Endodermal cell (in vitro differentiated cells): ENCODE measurements at regions not wholly inside any gene's neighbourhood (a gene's known extent, or its start where the extent isn't known, plus 50 kb on each side); places are given as distances from the start of the nearest gene placed in this dataset.

ENCODE experiments used
- DNase-seq: peaks from one replicate; pipeline ENCODE4 v3.0.0-alpha.2; 2017
- H3K27ac ChIP-seq: 2 replicates; pipeline ENCODE4 v1.5.1; 2013; ENCODE audit warnings: mild to moderate bottlenecking, low read depth, low read length, moderate library complexity
- H3K27me3 ChIP-seq: 2 replicates; pipeline ENCODE4 v1.6.1; 2013; ENCODE audit warnings: mild to moderate bottlenecking, low read length, moderate library complexity; ENCODE audit not compliant: insufficient read depth, control insufficient read depth, poor library complexity, severe bottlenecking
- H3K36me3 ChIP-seq: 2 replicates; pipeline ENCODE4 v1.7.0; 2013; ENCODE audit warnings: mild to moderate bottlenecking, low read length, moderate library complexity; ENCODE audit not compliant: control insufficient read depth, insufficient read depth
- H3K4me1 ChIP-seq: one replicate; pipeline ENCODE4 v1.7.0; 2013; ENCODE audit warnings: low read length; ENCODE audit not compliant: control insufficient read depth, insufficient read depth
- H3K4me3 ChIP-seq: 2 replicates; pipeline ENCODE4 v1.5.1; 2013; ENCODE audit warnings: mild to moderate bottlenecking, low read length, moderate library complexity
- H3K9ac ChIP-seq: 2 replicates; pipeline ENCODE4 v1.6.1; 2013; ENCODE audit warnings: mild to moderate bottlenecking, low read length, moderate library complexity; ENCODE audit not compliant: poor library complexity, severe bottlenecking; ENCODE audit errors: extremely low read depth
- H3K9me3 ChIP-seq: 2 replicates; pipeline ENCODE4 v1.6.1; 2013; ENCODE audit warnings: mild to moderate bottlenecking, low read length, moderate library complexity; ENCODE audit not compliant: control insufficient read depth
- H3K27ac Mint-ChIP-seq: 2 replicates; pipeline ENCODE4 v1.8.0; 2020; ENCODE audit warnings: mixed read lengths
- H3K27me3 Mint-ChIP-seq: 2 replicates; pipeline ENCODE4 v1.8.0; 2021; ENCODE audit warnings: mild to moderate bottlenecking, mixed read lengths; ENCODE audit not compliant: insufficient read depth
- H3K36me3 Mint-ChIP-seq: 2 replicates; pipeline ENCODE4 v1.8.0; 2020; ENCODE audit warnings: low read depth, mixed read lengths
- H3K4me1 Mint-ChIP-seq: 2 replicates; pipeline ENCODE4 v1.8.0; 2020; ENCODE audit warnings: mixed read lengths
- H3K4me3 Mint-ChIP-seq: 2 replicates; pipeline ENCODE4 v1.8.0; 2020; ENCODE audit warnings: mild to moderate bottlenecking, moderate library complexity, mixed read lengths
- H3K9me3 Mint-ChIP-seq: 2 replicates; pipeline ENCODE4 v1.8.0; 2020; ENCODE audit warnings: mild to moderate bottlenecking, mixed read lengths
- CTCF ChIP-seq: fragments of 200-600 bp; sonication (generic); conservative IDR thresholded peaks from 2 replicates; pipeline ENCODE4 v1.5.0; 2021; ENCODE audit warnings: antibody characterized with exemption, mild to moderate bottlenecking
- WGBS, 2 experiments: methylation state at CpG; one replicate each; pipeline versions ENCODE4 v1.1.5 to v1.1.7; 2013; ENCODE audit warnings: missing lambda C conversion rate in 2 of 2, mixed read lengths in 1 of 2; ENCODE audit not compliant: insufficient coverage in 1 of 2, insufficient read length in 1 of 2; 5-methylcytosine and 5-hydroxymethylcytosine counted together

DNA sequence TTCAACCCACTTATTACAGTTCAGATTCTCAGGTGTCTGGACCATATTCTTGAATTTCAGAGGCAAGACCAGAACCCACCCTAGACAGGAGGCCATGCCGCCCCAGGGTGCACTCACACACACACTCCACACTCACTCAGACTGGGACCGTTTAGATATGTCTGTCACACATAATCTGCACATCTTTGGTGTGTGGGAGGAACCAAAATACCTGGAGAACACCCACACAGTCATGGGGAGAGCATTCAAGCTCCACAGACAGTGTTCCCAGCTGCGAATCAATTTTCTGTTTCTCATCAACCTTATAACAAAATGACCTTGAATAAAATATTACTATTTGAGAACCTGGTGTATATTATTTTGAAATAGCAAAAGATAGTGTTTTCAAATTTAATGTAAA is 2353.0 kb downstream of the PCDH9 start:
- Mint-ChIP-seq H3K4me1 (no peaks in the 10 kb centered on the region), H3K27ac (no peak overlapping the region), H3K36me3 (no peaks in the 10 kb centered on the region), H3K4me3 (no peak overlapping the region), H3K9me3 (no peaks in the 10 kb centered on the region), H3K27me3 (no peaks in the 10 kb centered on the region)
- Histone ChIP-seq H3K9me3 (no peaks in the 10 kb centered on the region), H3K36me3 (no peaks in the 10 kb centered on the region), H3K9ac (no peak overlapping the region), H3K4me1 (no peaks in the 10 kb centered on the region), H3K27me3 (no peaks in the 10 kb centered on the region), H3K4me3 (no peak overlapping the region), H3K27ac (no peak overlapping the region)
- no peak for TF ChIP-seq CTCF
- 100% methylated on average over 3 of the region's 3 CpGs; no CpG with 5 or more reads in 1 of the 2 experiments for WGBS, 2 experiments
- DNase-seq = no peak

- Mint-ChIP-seq H3K4me1 (no peaks in the 10 kb centered on the region), H3K4me3 (no peak overlapping the region), H3K27me3 (no peaks in the 10 kb centered on the region), H3K36me3 (no peaks in the 10 kb centered on the region), H3K9me3 (no peaks in the 10 kb centered on the region), H3K27ac (no peak overlapping the region)
- TF ChIP-seq CTCF = no peak
- Histone ChIP-seq H3K27ac (no peak overlapping the region), H3K9ac (no peak overlapping the region), H3K9me3 (no peaks in the 10 kb centered on the region), H3K27me3 (no peaks in the 10 kb centered on the region), H3K36me3 (no peaks in the 10 kb centered on the region), H3K4me1 (no peaks in the 10 kb centered on the region), H3K4me3 (no peak overlapping the region)
- DNase-seq = no peak
- 96 to 97% methylated on average over 3 to 5 of the region's 5 CpGs for WGBS, 2 experiments
Observed at GRCh38 chr13:64871742-64872141, 2358.4 kb downstream of the PCDH9 start.

- Mint-ChIP-seq H3K36me3 (no peaks in the 10 kb centered on the region), H3K27ac (no peak overlapping the region), H3K9me3 (no peaks in the 10 kb centered on the region), H3K27me3 (no peaks in the 10 kb centered on the region), H3K4me1 (no peaks in the 10 kb centered on the region), H3K4me3 (no peak overlapping the region)
- DNase-seq = no peak
- Histone ChIP-seq H3K9me3 (no peaks in the 10 kb centered on the region), H3K4me1 (no peaks in the 10 kb centered on the region), H3K36me3 (no peaks in the 10 kb centered on the region), H3K27me3 (no peaks in the 10 kb centered on the region), H3K4me3 (no peak overlapping the region), H3K27ac (no peak overlapping the region), H3K9ac (no peak overlapping the region)
- no peak for TF ChIP-seq CTCF
- 86 to 90% methylated on average over 3 of the region's 3 CpGs for WGBS, 2 experiments
Observed at GRCh38 chr13:64869539-64869938, 2360.6 kb downstream of the PCDH9 start.
